Tibial artery (tissue), 4 donors: ENCODE measurements at regions not wholly inside any gene's neighbourhood (a gene's known extent, or its start where the extent isn't known, plus 50 kb on each side); places are given as distances from the start of the nearest gene placed in this dataset.

Source experiments
- DNase-seq, 2 donors: peaks; one replicate each; pipeline ENCODE4 v3.0.0-alpha.2; 2019
- H3K27ac ChIP-seq, 2 donors: fragments of 200-600 bp; sonication (generic) in 1 of 2; 1 replicate in 1 of 2; 2 replicates in 1 of 2; pipeline ENCODE4 v1.5.1; 2018 to 2019; ENCODE audit warnings: mild to moderate bottlenecking in 1 of 2
- H3K27me3 ChIP-seq, 2 donors: fragments of 200-600 bp; sonication (generic) in 1 of 2; one replicate each; pipeline versions ENCODE4 v1.5.1 to v1.6.0; 2016 to 2019
- H3K36me3 ChIP-seq, 3 donors: fragments of 200-600 bp; sonication (generic) in 2 of 3; one replicate each; pipeline ENCODE4 v1.5.1; 2016 to 2019; ENCODE audit warnings: mild to moderate bottlenecking in 2 of 3
- H3K4me1 ChIP-seq, 4 donors: fragments of 200-600 bp; sonication (generic) in 2 of 4; 1 replicate in 3 of 4; 2 replicates in 1 of 4; pipeline ENCODE4 v1.5.1; 2016 to 2019
- H3K4me3 ChIP-seq, 2 donors: fragments of 200-600 bp; sonication (generic) in 1 of 2; 1 replicate in 1 of 2; 2 replicates in 1 of 2; pipeline ENCODE4 v1.5.1; 2018 to 2019; ENCODE audit warnings: mild to moderate bottlenecking in 2 of 2
- H3K9me3 ChIP-seq, 3 donors: fragments of 200-600 bp; sonication (generic) in 1 of 3; one replicate each; pipeline ENCODE4 v1.5.1; 2016 to 2019
- intact Hi-C: fragments of 100-400 bp; cut with DNase I; formaldehyde crosslinking; loops from one replicate; pipeline ENCODE4 v1.15.0; 2023; ENCODE audit warnings: low total_unique reads
- TF ChIP-seq, protein P1 (sequence below), 2 experiments: fragments of 200-600 bp in 1 of 2; fragments of 450-650 bp in 1 of 2; IDR thresholded peaks; one replicate each; pipeline ENCODE4 v1.5.1; 2017 to 2019; ENCODE audit warnings: antibody characterized with exemption in 2 of 2, mild to moderate bottlenecking in 1 of 2, moderate library complexity in 1 of 2

DNA sequence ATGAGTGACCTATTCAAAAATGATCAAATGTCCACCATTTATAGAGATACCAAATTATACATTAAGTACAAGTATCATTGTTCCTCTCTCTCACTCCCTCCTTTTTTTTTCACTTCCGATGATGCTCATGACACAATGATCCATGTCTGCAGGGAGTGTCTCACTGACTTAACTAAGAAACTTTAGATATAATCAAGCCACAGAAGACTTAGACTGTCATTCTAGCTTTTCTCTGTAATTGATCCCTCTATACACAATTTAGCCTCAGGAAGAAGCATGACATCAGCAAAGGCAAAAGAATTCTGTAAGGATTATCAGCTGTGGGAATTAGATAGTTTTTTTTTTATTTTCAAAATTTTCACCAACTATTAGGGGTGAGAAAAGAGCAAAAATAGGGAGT, 734.9 kb upstream of the PCDH9 start:
- H3K27me3 ChIP-seq, result no peaks in the 10 kb centered on the region
- H3K36me3 ChIP-seq, result no peaks in the 10 kb centered on the region
- intact Hi-C loops, result no loop called here
- no peak for DNase-seq
- H3K9me3 ChIP-seq, result no peaks in the 10 kb centered on the region
- no peak overlapping the region for H3K27ac ChIP-seq
- TF ChIP-seq, protein P1, sequence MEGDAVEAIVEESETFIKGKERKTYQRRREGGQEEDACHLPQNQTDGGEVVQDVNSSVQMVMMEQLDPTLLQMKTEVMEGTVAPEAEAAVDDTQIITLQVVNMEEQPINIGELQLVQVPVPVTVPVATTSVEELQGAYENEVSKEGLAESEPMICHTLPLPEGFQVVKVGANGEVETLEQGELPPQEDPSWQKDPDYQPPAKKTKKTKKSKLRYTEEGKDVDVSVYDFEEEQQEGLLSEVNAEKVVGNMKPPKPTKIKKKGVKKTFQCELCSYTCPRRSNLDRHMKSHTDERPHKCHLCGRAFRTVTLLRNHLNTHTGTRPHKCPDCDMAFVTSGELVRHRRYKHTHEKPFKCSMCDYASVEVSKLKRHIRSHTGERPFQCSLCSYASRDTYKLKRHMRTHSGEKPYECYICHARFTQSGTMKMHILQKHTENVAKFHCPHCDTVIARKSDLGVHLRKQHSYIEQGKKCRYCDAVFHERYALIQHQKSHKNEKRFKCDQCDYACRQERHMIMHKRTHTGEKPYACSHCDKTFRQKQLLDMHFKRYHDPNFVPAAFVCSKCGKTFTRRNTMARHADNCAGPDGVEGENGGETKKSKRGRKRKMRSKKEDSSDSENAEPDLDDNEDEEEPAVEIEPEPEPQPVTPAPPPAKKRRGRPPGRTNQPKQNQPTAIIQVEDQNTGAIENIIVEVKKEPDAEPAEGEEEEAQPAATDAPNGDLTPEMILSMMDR (IDR thresholded peaks at IDR 0.05), result no peak
- H3K4me3 ChIP-seq, result no peak overlapping the region
- H3K4me1 ChIP-seq, result no peaks in the 10 kb centered on the region

DNA sequence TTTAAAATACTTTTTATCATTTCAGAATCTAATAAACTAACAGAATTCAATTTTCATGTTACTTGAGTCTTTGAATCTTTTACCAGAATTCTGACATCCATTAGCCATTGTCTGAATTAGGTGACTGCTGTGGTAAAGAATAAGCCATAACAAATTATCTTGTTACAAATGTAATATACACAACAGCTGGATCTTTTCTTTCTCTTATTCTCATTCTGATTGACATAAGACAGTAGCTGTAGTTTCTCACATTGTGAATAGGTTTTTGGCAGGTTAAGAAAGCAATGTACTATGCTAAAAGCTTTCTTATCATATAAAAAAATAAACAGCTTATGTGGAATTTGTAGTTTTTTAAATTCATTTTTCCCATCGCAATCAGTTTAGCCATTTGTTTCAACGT, 734.0 kb upstream of the PCDH9 start:
- no peak overlapping the region for H3K4me3 ChIP-seq
- H3K4me1 ChIP-seq, result no peaks in the 10 kb centered on the region
- H3K27ac ChIP-seq, result no peak overlapping the region
- no peaks in the 10 kb centered on the region for H3K9me3 ChIP-seq
- DNase-seq, result no peak
- TF ChIP-seq, protein P1 (IDR thresholded peaks at IDR 0.05), result no peak
- no peaks in the 10 kb centered on the region for H3K27me3 ChIP-seq
- no peaks in the 10 kb centered on the region for H3K36me3 ChIP-seq
- intact Hi-C loops, result no loop called here

DNA sequence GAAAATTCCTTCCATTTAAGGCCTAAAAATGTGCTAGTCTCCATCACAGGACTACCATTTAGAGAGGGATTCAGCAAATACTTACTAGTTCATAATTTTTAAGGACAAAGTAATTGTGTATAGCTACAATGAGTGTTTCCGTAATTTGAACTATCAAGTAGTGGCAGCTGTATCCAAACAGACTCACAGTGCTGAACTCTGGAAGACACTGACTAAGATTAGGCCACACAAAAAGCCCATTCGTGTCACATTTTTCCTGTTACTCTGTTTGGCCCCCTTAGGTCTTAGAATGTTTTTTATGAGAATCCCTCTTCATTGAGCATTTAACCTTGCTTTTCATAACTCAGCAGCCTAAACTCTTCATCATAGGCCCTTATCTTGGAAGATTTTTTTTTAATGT, 731.2 kb upstream of the PCDH9 start:
- Histone ChIP-seq H3K36me3 (no peaks in the 10 kb centered on the region), H3K4me1 (no peaks in the 10 kb centered on the region), H3K27me3 (no peaks in the 10 kb centered on the region), H3K27ac (no peak overlapping the region), H3K9me3 (no peaks in the 10 kb centered on the region), H3K4me3 (no peak overlapping the region)
- TF ChIP-seq, protein P1 (IDR thresholded peaks at IDR 0.05), result no peak
- no peak for DNase-seq
- intact Hi-C loops, result no loop called here

DNA sequence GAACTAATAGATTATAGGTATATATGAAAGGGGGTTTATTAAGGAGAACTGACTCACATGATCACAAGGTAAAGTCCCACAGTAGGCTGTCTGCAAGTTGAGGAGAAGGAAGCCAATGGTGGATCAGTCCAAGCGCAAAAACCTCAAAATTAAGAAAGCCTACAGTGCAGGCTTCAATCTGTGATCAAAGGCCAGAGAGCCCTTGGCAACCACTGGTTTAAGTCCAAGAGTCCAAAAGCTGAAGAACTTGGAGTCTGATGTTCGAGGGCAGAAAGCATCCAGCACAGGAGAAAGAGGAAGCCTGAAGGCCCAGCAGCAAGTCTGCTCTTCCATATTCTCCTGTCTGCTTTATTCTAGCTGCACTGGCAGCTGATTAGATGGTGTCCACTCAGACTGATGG, 721.3 kb upstream of the PCDH9 start:
- no peak for DNase-seq
- H3K9me3 ChIP-seq, result no peaks in the 10 kb centered on the region
- TF ChIP-seq, protein P1 (IDR thresholded peaks at IDR 0.05), result no peak
- intact Hi-C loops, result no loop called here
- H3K4me1 ChIP-seq, result no peaks in the 10 kb centered on the region
- H3K27me3 ChIP-seq, result no peaks in the 10 kb centered on the region
- no peak overlapping the region for H3K27ac ChIP-seq
- no peak overlapping the region for H3K4me3 ChIP-seq
- H3K36me3 ChIP-seq, result no peaks in the 10 kb centered on the region

DNA sequence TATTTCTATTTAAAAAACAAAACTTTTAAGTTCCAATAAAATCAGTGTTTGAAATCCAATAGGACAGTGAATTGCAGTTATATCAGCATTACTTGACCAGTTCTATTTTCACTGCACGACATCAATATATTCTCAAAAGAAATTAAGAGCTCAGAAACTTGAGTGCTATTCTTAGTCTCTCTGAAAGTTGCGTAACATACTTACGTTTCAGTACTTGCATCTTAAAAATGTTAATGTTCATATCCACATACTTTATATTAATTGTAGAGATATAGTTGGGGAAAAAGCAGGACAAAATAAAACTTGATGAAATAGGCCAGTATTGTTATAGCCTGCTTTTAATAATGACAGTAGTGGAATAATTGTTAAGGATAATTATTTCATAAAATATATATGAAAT, 720.5 kb upstream of the PCDH9 start:
- Histone ChIP-seq H3K36me3 (no peaks in the 10 kb centered on the region), H3K27me3 (no peaks in the 10 kb centered on the region), H3K27ac (no peak overlapping the region), H3K9me3 (no peaks in the 10 kb centered on the region), H3K4me3 (no peak overlapping the region), H3K4me1 (no peaks in the 10 kb centered on the region)
- no peak for DNase-seq
- intact Hi-C loops, result no loop called here
- TF ChIP-seq, protein P1 (IDR thresholded peaks at IDR 0.05), result no peak

DNA sequence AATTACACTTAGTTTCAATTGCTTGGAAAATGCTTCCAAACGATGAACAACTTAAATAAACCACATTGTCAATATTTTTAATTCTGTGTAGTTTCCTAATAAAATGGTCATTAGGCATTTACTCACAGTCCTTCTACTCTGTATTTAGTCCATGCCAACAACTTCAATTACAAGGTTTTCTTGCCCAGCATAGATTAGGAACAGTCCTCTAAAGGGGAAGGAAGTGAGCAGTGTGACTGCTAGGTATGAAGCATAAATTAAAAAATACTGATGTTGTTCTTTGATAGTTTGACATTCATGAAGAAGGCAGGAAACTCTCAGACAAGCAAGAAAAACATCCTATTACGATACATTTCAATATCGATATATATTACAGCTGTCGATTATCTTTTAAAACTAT, 716.0 kb upstream of the PCDH9 start:
- Histone ChIP-seq H3K4me1 (no peaks in the 10 kb centered on the region), H3K4me3 (no peak overlapping the region), H3K27ac (no peak overlapping the region), H3K36me3 (no peaks in the 10 kb centered on the region), H3K27me3 (no peaks in the 10 kb centered on the region), H3K9me3 (no peaks in the 10 kb centered on the region)
- TF ChIP-seq, protein P1 (IDR thresholded peaks at IDR 0.05), result no peak
- intact Hi-C loops, result no loop called here
- no peak for DNase-seq
